NCI-H748 treated with DMSO at 0.1 percent for 48 hours (cell line): ENCODE measurements at regions not wholly inside any gene's neighbourhood (a gene's known extent, or its start where the extent isn't known, plus 50 kb on each side); places are given as distances from the start of the nearest gene placed in this dataset.
A peak's percentile ranks its signal among the peaks of the same experiment; 100 is the strongest.
"Not testable (repeated sequence)": the region's sequence is repeated elsewhere in the genome, so short reads cannot be mapped to it uniquely, and the experiment has no call there.

ENCODE experiments used
- DNase-seq: peaks from one replicate; lab custom pipeline; 2025; lab: John Stamatoyannopoulos, UW

GRCh38 chr2:76697439-76697838 lies 824.7 kb downstream of the LRRTM4 start:
- DNase-seq, result not testable (repeated sequence)

GRCh38 chr2:76692908-76693307 lies 829.3 kb downstream of the LRRTM4 start:
- no peak for DNase-seq

- no peak for DNase-seq
Observed at GRCh38 chr2:76688732-76689131, 833.4 kb downstream of the LRRTM4 start.

- DNase-seq, result no peak
Observed at GRCh38 chr2:76687923-76688322, 834.3 kb downstream of the LRRTM4 start.

GRCh38 chr2:76684756-76685155 lies 837.4 kb downstream of the LRRTM4 start:
- DNase-seq, result no peak

DNA sequence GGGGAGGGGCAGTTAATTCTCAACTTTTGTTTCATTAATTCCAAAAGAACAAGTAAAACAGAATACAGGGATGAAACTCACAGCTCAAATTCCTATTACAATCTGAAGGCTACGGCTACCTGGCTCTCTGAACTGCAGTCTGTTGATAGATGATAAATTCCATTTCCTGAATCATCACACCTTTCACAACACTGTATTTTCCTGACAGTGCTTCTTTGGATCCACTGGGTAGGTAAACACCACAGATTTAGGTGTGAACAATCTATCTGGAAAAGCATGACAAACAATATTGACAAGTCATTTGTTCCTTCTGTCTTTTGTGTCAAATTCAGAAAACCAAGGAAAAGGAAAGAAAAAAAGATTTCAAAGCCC lies 843.2 kb downstream of the LRRTM4 start:
- DNase-seq, result no peak

DNA sequence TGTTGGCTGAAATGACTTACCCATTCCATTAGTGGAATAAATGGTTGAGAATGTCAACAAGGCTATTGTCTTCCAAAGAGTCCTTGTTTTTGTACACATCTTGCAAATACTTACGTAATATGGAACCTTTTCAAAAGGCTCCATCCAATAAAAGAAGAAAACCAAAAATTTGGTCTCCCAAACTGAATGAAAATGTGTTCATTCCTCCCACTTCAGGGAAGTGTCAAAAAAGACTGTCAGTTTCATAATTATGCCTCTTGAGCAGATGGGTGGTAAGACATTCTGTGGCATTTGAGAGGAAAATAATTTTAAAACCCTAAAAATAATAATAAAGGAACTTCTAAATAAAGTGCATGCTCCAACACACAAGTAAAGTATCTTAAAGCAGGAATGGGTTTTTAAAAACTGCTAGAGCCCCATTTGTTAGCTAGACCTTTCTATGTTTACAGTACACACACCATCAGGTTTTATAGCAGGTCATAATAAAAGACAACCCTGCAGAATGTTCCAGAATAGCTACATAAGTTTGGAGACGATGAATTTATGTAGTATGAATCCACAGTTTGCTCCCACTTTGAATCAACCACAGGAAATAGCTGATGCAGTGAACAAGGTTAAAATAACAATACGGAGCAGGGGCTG lies 843.7 kb downstream of the LRRTM4 start:
- no peak for DNase-seq

DNA sequence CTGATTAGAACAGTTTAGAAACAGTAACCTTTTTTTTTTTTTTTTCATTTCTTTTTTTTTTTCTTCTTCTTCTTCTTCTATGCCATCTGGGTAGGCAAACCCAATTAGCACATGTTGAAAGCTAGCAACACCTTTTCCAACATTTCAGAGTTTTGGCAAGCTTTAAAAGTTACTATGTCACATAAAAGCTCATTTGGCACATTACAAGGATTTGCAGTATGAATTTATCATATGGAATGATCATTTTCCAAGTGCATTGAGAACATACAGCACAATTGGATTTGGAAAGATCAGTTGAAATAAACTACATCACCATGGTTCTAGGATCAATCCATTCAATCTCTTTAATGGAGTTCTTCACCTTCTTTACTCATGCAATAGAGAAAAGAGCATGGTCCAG lies 847.0 kb downstream of the LRRTM4 start:
- DNase-seq, result no peak

GRCh38 chr2:76672798-76673197 lies 849.4 kb downstream of the LRRTM4 start:
- no peak for DNase-seq

- no peak for DNase-seq
Observed at GRCh38 chr2:76669966-76670465, 852.2 kb downstream of the LRRTM4 start.

- no peak for DNase-seq
Observed at GRCh38 chr2:76668279-76668678, 853.9 kb downstream of the LRRTM4 start.

DNA sequence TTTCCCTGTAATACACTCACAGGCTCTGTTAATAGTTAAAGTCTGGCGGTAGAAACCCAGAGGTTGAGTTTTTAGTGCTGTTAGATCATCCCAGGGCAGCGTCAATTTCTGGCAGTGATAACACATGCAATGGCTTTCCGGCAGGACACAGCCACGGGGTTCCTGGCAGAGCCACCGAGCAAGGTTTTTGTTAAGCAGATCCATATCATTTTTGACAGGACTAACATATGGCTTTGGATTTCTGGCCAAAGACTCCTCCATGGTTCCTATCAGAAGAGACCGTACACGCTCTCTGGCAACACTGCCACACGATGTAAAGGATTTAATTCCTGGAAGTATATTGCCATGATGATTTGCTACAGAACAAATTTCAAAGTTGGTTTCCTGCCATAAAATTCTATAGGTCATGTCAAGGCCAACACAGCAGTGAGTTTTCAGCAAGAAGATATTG lies 854.3 kb downstream of the LRRTM4 start:
- DNase-seq, result no peak

- DNase-seq, result no peak
Observed at GRCh38 chr2:76642129-76642528, 880.0 kb downstream of the LRRTM4 start.

DNA sequence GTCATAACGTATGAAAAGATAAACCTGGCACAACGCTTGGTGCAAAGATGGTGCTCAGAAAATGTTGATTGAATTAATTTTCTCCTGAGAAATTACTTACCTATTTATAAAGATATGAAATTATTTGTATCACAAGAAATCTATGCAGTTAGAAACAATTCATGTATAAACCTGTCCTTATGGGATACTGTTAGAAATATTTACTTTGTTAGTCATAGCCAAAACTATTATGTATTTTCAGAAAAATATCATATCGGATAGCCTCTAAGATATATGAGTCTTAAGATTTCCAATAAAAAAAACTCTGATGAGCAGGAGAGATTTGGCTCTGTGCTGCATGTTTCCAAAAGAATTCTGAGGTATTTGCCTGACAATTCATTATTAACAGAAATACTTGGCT lies 880.7 kb downstream of the LRRTM4 start:
- no peak for DNase-seq

DNA sequence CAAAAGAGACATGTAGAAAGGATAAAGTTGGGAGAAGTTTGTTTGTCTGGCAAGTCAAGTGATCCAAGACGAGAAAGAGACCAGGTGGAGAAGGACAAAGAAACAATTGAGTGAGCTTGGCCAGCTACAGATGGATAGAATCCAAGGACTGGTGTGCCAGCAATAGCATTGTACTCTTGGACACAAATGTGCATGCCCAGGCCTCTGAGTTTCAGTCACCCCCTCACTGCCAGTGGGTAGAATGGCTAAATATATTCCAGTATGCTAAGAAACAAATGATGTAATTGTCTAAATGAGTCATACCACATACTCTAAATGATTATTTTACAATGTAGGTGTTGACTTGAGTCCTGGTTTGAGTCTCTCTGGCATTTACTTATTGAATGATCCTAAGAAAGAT lies 881.3 kb downstream of the LRRTM4 start:
- no peak for DNase-seq

GRCh38 chr2:76639171-76639680 lies 883.0 kb downstream of the LRRTM4 start:
- DNase-seq, result no peak

- no peak for DNase-seq
Observed at GRCh38 chr2:76633276-76633921, 888.8 kb downstream of the LRRTM4 start.

GRCh38 chr2:76625101-76625500 lies 897.1 kb downstream of the LRRTM4 start:
- no peak for DNase-seq

DNA sequence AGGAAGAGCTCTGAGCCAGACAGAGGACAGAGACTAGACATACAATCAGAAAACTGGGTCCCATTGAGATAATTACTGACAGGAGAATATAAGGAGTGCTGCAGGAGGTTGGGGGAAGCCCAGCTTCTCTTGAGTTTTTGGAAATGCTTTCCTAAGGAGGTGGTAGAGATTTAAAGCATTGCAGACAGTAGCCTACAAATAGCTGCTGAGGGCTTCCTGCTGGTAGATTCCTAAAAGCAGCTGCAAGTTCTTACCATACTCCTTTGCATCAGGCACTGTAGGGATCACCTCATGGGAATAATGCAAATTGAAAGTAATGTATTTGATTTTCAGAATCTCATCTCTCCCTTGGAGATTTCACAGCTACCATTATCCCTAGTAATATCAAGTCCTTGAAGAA lies 902.6 kb upstream of the GCFC2 start:
- no peak for DNase-seq

GRCh38 chr2:76612764-76613163 lies 902.0 kb upstream of the GCFC2 start:
- DNase-seq, result no peak

GRCh38 chr2:76610451-76610850 lies 899.7 kb upstream of the GCFC2 start:
- DNase-seq, result no peak

DNA sequence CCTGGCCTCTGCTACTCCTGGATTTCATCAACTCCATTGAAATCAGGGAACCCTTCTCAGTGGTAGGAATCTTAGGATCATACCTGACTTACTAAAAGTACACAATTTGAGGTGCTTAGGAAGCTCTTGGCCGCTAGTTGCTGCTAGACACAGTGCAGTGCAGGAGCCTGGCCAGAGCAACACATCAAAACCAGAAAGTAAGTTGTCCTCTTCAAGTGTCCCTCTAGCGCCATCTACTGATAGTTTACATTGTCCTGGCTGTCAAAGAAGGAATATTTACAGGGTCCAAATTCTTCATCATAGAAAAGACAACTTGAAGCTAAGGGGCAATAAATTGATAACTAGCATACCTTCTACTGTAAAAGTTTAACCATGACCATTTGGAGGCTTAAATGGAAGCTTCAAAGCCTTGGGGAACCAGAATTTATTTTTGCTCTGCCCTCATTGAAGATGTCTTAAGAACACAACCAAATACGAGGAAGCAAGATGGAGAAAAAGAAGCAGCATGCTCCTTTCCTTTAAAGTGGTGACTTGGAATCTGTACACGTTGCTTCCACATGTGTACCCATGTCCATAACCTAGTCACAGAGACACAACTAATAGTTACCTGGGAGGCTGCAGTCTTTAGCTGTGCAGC lies 889.1 kb upstream of the GCFC2 start:
- DNase-seq, result peak; percentile 63

DNA sequence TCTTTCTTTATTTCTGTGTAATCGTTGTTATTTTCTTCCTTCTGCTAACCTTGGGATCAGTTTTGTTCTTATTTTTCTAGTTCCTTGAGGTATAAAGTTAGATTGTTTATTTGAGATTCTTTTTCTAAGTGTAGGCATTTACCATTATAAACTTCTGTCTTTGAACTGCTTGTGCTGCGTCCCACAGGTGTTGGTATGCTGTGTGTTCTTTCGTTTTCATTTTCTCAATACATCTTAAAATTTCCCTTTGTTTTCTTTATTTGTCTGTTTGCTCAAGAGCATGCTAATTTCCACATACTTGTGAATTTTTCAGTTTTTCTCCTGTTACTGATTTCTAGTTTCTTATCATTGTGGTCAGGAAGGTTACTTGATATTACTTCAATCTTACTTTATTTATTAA lies 873.8 kb upstream of the GCFC2 start:
- DNase-seq, result no peak
